ENCODE measurements at regions not wholly inside any gene's neighbourhood (a gene's known extent, or its start where the extent isn't known, plus 50 kb on each side); places are given as distances from the start of the nearest gene placed in this dataset.
"Not testable (repeated sequence)": the region's sequence is repeated elsewhere in the genome, so short reads cannot be mapped to it uniquely, and the experiment has no call there.

GRCh38 chr2:61604433-61604832 lies 66.3 kb upstream of the XPO1 start:
- in situ Hi-C loops (cut with MboI; ENCODE audit: low sequenced_read_pairs, unreplicated experiment), result no loop called here
- TF ChIP-seq CTCF (IDR thresholded peaks at IDR 0.05; ENCODE audit: borderline replicate concordance, control extremely low read depth, extremely low read depth, insufficient read depth, missing control alignments), result no peak
- DNase-seq (ENCODE audit: low spot score), result no peak

GRCh38 chr2:61598515-61599156 lies 60.5 kb upstream of the XPO1 start:
- DNase-seq (ENCODE audit: low spot score); in situ Hi-C loops (cut with MboI; ENCODE audit: low sequenced_read_pairs, unreplicated experiment): not testable (repeated sequence)

GRCh38 chr2:61597300-61598289 lies 59.4 kb upstream of the XPO1 start:
- no peak for TF ChIP-seq CTCF (IDR thresholded peaks at IDR 0.05; ENCODE audit: borderline replicate concordance, control extremely low read depth, extremely low read depth, insufficient read depth, missing control alignments)
- in situ Hi-C loops (cut with MboI; ENCODE audit: low sequenced_read_pairs, unreplicated experiment), result no loop called here
- DNase-seq (ENCODE audit: low spot score), result no peak

- in situ Hi-C loops (cut with MboI; ENCODE audit: low sequenced_read_pairs, unreplicated experiment); DNase-seq (ENCODE audit: low spot score): not testable (repeated sequence)
These were observed 56.0 kb upstream of the XPO1 start for GRCh38 chr2:61594201-61594600.

GRCh38 chr2:61593648-61594047 lies 55.5 kb upstream of the XPO1 start:
- DNase-seq (ENCODE audit: low spot score); in situ Hi-C loops (cut with MboI; ENCODE audit: low sequenced_read_pairs, unreplicated experiment): not testable (repeated sequence)

GRCh38 chr2:61590214-61590613 lies 52.1 kb upstream of the XPO1 start:
- no peak for TF ChIP-seq CTCF (IDR thresholded peaks at IDR 0.05; ENCODE audit: borderline replicate concordance, control extremely low read depth, extremely low read depth, insufficient read depth, missing control alignments)
- no peak for DNase-seq (ENCODE audit: low spot score)
- in situ Hi-C loops (cut with MboI; ENCODE audit: low sequenced_read_pairs, unreplicated experiment), result no loop called here

GRCh38 chr2:61588566-61588965 lies 50.4 kb upstream of the XPO1 start:
- DNase-seq (ENCODE audit: low spot score), result no peak
- no peak for TF ChIP-seq CTCF (IDR thresholded peaks at IDR 0.05; ENCODE audit: borderline replicate concordance, control extremely low read depth, extremely low read depth, insufficient read depth, missing control alignments)
- in situ Hi-C loops (cut with MboI; ENCODE audit: low sequenced_read_pairs, unreplicated experiment), result no loop called here

Measured in GM13976 (cell line).